SK-N-SH (cell line): ENCODE measurements at regions not wholly inside any gene's neighbourhood (a gene's known extent, or its start where the extent isn't known, plus 50 kb on each side); places are given as distances from the start of the nearest gene placed in this dataset.

ENCODE experiments used
- CHD2 ChIP-seq: fragments of 150-350 bp; IDR thresholded peaks from 2 replicates; pipeline ENCODE4 v1.6.1; 2018; ENCODE audit warnings: low read length; ENCODE audit not compliant: partially characterized antibody
- ELF1 ChIP-seq: IDR thresholded peaks from 2 replicates; pipeline ENCODE4 v1.4.0; 2012
- EZH2phosphoT487 ChIP-seq: fragments of 200-600 bp; sonication (generic); IDR thresholded peaks from 2 replicates; pipeline ENCODE4 v1.6.1; 2017; ENCODE audit warnings: low read depth, mixed run types, mild to moderate bottlenecking, antibody characterized with exemption, moderate library complexity, borderline replicate concordance
- GABPA ChIP-seq: IDR thresholded peaks from 2 replicates; pipeline ENCODE4 v1.4.0; 2012; ENCODE audit warnings: low read depth, mild to moderate bottlenecking
- JUND ChIP-seq: IDR thresholded peaks from 2 replicates; pipeline ENCODE4 v1.4.0; 2012
- MXI1 ChIP-seq: IDR thresholded peaks from 2 replicates; pipeline ENCODE4 v1.6.1; 2012; ENCODE audit warnings: mild to moderate bottlenecking, low read depth, low read length, improper control_type of control experiment
- POLR2AphosphoS5 ChIP-seq: IDR thresholded peaks from 2 replicates; pipeline ENCODE4 v1.6.1; 2012; ENCODE audit warnings: low read depth, low read length
- RAD21 ChIP-seq: IDR thresholded peaks from 2 replicates; pipeline ENCODE4 v1.6.1; 2012; ENCODE audit warnings: mild to moderate bottlenecking, low read length
- RCOR1 ChIP-seq: fragments of 150-350 bp; IDR thresholded peaks from 2 replicates; pipeline ENCODE4 v1.6.1; 2017; ENCODE audit warnings: antibody characterized with exemption, low read length
- TAF1 ChIP-seq: IDR thresholded peaks from 2 replicates; pipeline ENCODE4 v1.6.1; 2012; ENCODE audit warnings: low read depth, mild to moderate bottlenecking, low read length, moderate library complexity, borderline replicate concordance
- TEAD4 ChIP-seq: IDR thresholded peaks from 2 replicates; pipeline ENCODE4 v1.4.0; 2012; ENCODE audit warnings: mild to moderate bottlenecking, borderline replicate concordance; ENCODE audit not compliant: insufficient read depth
- YY1 ChIP-seq: IDR thresholded peaks from 2 replicates; pipeline ENCODE4 v1.4.0; 2012; ENCODE audit warnings: low read depth, mild to moderate bottlenecking
- TF ChIP-seq, protein P1 (sequence below): fragments of 150-350 bp; IDR thresholded peaks from 2 replicates; pipeline ENCODE4 v1.6.1; 2016; ENCODE audit warnings: mild to moderate bottlenecking, low read depth, low read length
- TF ChIP-seq, protein P2 (sequence below): IDR thresholded peaks from 2 replicates; pipeline ENCODE4; 2012
- TF ChIP-seq, protein P3 (sequence below): fragments of 150-350 bp; IDR thresholded peaks from 2 replicates; pipeline ENCODE4 v1.6.1; 2017; ENCODE audit warnings: antibody characterized with exemption, low read length, low read depth, borderline replicate concordance
- TF ChIP-seq, protein P4 (sequence below): IDR thresholded peaks from 2 replicates; pipeline ENCODE4 v1.4.0; 2012; ENCODE audit warnings: low read depth
- TF ChIP-seq, protein P5 (sequence below): fragments of 200-600 bp; sonication (generic); IDR thresholded peaks from 2 replicates; pipeline ENCODE4 v1.6.1; 2017; ENCODE audit warnings: antibody characterized with exemption, mild to moderate bottlenecking, moderate library complexity

DNA sequence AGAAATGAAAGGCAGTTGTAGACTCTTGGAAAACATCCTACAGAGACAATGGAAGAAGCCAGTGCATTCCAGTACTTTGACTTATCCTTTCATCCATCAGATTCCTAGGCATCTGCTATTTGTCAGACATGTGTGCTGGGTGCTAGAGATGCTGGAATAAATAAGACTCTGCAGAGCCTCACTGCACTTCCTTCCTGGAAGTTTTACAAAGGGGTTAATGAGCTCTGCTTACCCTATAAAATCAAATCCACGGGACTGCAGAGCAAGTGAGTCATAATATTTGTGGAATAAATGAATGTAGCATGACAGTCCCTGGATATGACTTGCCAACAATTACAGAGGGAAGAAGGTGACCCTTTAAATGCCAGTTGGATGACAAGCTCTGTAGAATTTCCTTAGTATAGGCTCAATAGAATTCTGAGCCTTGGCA is 52.7 kb upstream of the NPAS2 start (continued):
- TF ChIP-seq, protein P1, sequence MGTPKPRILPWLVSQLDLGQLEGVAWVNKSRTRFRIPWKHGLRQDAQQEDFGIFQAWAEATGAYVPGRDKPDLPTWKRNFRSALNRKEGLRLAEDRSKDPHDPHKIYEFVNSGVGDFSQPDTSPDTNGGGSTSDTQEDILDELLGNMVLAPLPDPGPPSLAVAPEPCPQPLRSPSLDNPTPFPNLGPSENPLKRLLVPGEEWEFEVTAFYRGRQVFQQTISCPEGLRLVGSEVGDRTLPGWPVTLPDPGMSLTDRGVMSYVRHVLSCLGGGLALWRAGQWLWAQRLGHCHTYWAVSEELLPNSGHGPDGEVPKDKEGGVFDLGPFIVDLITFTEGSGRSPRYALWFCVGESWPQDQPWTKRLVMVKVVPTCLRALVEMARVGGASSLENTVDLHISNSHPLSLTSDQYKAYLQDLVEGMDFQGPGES = no peak
- TF ChIP-seq ELF1 = peak; percentile 77
- TF ChIP-seq POLR2AphosphoS5 = peak; percentile 92
- TF ChIP-seq RCOR1 = peak; percentile 57; the same call in 1 of the 2 replicates
- peak; percentile 33; the same call in 1 of the 2 replicates for TF ChIP-seq TAF1
- no peak for TF ChIP-seq EZH2phosphoT487
- peak; percentile 98 for TF ChIP-seq JUND
- TF ChIP-seq GABPA = peak; percentile 45
- TF ChIP-seq, protein P2, sequence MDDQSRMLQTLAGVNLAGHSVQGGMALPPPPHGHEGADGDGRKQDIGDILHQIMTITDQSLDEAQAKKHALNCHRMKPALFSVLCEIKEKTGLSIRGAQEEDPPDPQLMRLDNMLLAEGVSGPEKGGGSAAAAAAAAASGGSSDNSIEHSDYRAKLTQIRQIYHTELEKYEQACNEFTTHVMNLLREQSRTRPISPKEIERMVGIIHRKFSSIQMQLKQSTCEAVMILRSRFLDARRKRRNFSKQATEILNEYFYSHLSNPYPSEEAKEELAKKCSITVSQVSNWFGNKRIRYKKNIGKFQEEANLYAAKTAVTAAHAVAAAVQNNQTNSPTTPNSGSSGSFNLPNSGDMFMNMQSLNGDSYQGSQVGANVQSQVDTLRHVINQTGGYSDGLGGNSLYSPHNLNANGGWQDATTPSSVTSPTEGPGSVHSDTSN = peak; percentile 96
- TF ChIP-seq, protein P3, sequence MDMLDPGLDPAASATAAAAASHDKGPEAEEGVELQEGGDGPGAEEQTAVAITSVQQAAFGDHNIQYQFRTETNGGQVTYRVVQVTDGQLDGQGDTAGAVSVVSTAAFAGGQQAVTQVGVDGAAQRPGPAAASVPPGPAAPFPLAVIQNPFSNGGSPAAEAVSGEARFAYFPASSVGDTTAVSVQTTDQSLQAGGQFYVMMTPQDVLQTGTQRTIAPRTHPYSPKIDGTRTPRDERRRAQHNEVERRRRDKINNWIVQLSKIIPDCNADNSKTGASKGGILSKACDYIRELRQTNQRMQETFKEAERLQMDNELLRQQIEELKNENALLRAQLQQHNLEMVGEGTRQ = no peak
- no peak for TF ChIP-seq CHD2
- peak; percentile 99 for TF ChIP-seq TEAD4
- TF ChIP-seq MXI1 = no peak
- TF ChIP-seq, protein P4, sequence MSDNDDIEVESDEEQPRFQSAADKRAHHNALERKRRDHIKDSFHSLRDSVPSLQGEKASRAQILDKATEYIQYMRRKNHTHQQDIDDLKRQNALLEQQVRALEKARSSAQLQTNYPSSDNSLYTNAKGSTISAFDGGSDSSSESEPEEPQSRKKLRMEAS = peak; percentile 80
- 0 out of 2 replicates have a peak, but pooled peaks have one; percentile 49 for TF ChIP-seq YY1
- no peak for TF ChIP-seq RAD21
- TF ChIP-seq, protein P5, sequence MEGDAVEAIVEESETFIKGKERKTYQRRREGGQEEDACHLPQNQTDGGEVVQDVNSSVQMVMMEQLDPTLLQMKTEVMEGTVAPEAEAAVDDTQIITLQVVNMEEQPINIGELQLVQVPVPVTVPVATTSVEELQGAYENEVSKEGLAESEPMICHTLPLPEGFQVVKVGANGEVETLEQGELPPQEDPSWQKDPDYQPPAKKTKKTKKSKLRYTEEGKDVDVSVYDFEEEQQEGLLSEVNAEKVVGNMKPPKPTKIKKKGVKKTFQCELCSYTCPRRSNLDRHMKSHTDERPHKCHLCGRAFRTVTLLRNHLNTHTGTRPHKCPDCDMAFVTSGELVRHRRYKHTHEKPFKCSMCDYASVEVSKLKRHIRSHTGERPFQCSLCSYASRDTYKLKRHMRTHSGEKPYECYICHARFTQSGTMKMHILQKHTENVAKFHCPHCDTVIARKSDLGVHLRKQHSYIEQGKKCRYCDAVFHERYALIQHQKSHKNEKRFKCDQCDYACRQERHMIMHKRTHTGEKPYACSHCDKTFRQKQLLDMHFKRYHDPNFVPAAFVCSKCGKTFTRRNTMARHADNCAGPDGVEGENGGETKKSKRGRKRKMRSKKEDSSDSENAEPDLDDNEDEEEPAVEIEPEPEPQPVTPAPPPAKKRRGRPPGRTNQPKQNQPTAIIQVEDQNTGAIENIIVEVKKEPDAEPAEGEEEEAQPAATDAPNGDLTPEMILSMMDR = no peak
